ENCODE measurements at regions not wholly inside any gene's neighbourhood (a gene's known extent, or its start where the extent isn't known, plus 50 kb on each side); places are given as distances from the start of the nearest gene placed in this dataset.
"Not testable (repeated sequence)": the region's sequence is repeated elsewhere in the genome, so short reads cannot be mapped to it uniquely, and the experiment has no call there.

GRCh38 chr3:103210583-103210982 lies 775.8 kb downstream of the ZPLD1 start:
- DNase-seq, result no peak

DNA sequence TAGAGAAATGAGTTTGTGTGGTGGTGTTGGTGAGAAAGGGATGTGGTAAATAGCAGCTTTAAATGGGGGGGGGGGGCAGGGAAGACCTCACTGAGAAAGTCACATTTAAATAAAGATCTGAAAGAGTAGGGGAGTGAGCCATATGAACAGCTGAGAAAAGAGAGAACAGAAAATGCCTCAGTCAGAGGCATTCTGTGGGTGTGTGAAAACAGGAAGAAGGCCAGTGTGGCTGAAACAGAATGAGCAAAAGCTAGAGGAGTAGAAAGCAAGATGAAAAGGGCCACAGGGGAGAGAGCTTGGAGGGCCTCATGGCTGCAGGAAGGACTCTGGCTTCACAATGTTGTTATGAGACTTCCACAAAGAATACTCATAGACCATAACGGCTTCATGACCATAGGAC lies 783.3 kb downstream of the ZPLD1 start:
- no peak for DNase-seq

GRCh38 chr3:103218793-103219192 lies 784.0 kb downstream of the ZPLD1 start:
- no peak for DNase-seq

- DNase-seq, result no peak
Observed at GRCh38 chr3:103227651-103228050, 792.8 kb downstream of the ZPLD1 start.

DNA sequence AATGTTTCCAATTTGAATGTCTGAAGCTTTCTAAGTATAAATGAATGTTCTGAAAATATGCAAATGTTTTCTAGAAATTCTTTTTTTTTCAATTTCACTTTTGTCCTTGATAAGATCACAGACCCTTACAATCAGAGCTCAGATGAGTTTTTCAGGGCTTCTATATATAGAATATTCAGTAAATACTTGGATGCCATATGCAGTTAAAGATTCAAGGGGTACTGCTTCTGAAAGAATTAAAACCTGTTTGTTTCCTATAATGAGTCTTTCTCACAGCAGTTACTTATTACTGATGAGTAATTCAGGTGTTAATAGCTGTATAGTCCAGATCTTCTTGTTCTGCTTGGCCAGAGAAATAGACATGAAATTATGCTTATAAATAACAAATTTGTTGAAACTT lies 812.6 kb downstream of the ZPLD1 start:
- DNase-seq, result no peak

DNA sequence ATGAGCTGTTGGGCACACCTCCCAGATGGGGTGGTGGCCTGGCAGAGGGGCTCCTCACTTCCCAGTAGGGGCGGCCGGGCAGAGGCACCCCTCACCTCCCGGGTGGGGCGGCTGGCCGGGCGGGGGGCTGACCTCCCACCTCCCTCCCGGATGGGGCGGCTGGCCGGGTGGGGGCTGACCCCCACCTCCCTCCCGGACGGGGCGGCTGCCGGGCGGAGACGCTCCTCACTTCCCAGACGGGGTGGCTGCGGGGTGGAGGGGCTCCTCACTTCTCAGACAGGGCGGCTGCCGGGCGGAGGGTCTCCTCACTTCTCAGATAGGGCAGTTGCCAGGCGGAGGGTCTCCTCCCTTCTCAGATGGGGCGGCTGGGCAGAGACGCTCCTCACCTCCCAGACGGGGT lies 820.0 kb downstream of the ZPLD1 start:
- not testable (repeated sequence) for DNase-seq

DNA sequence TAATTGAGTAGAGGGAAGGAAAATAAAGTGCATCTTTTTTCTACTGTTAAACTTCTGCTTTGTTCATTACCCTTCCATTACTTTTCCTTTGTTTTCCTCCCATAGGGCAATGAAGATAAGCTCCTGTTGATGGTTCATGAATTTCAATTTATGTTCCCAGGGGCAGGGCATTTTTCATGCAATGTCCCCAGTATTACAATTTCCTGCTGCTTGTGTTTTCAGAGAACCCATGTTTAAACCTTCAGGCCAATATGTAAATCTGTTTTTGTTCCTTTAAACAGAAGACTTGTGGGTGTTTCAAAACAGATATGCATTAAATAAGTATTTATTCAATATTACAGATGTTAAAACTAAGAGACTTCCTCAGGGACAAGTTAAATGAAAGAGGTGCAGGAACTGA lies 834.5 kb downstream of the ZPLD1 start:
- no peak for DNase-seq

DNA sequence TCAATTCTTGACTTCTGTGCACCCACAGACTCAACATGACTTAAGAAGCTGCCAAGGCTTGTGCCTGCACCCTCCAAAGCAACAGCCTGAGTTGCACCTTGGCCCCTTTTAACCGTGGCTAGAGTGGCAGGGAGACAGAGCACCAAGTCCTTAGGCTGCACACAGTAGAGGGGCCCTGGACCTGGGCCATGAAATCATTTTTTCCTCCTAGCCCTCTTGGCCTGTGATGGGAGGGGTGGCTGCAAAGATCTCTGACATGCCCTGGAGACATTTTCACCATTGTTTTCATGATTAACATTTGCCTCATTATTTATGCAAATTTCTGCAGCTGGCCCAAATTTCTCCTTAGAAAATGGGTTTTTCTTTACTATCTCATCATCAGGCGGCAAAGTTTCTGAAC lies 836.8 kb downstream of the ZPLD1 start:
- DNase-seq, result no peak

GRCh38 chr3:103295974-103296570 lies 861.3 kb downstream of the ZPLD1 start:
- no peak for DNase-seq

DNA sequence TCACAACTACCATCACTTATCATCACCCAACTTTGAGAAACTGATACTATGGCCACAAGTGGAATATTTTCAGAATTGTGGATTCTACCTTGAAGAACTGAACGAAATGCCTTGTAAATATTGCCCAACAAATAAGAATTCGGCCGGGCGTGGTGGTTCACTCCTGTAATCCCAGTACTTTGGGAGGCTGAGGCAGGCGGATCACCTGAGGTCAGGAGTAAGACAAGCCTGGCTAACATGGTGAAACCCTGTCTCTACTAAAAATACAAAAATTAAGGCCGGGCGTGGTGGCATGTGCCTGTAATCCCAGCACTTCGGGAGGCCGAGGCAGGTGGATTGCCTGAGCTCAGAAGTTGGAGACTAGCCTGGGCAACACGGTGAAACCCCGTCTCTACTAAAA lies 862.7 kb downstream of the ZPLD1 start:
- not testable (repeated sequence) for DNase-seq

- no peak for DNase-seq
Observed at GRCh38 chr3:103306104-103306503, 871.3 kb downstream of the ZPLD1 start.

DNA sequence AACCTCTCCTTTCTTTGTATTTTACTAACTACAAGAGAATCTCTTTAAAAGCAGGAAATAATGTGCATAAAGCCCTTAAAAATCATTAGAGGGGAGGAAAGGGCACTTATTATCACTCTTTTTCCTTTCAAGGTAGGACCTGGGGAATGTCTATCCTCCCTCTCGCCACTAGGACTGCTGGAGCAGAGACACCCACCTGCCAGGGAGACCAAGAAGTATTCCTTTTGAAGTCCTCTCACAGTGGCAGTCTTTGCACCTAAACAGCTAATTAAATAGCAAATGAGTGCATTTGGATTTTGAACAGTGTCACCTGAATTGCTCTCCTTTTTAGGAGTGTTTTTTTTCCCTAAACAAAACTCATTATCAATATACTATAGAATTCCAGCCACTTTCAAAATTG lies 874.1 kb downstream of the ZPLD1 start:
- DNase-seq, result no peak

DNA sequence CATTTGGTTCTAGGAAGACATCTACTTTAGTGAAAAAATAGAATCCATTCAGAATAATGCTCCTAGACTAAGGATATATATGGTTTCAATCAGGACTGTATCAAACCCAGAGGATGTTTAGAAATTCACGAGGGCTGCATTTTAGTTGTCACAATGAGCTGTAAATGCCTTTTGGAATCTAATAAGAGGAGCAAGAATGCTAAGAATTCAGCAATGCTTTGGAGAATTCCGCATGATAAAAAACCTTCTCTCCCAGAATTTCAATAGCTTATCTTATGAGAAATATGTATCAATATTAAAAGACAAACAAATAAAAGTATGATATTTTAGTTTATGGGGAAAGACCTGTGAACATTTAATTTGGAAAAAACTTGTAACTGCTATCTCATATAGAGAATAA lies 885.1 kb downstream of the ZPLD1 start:
- no peak for DNase-seq

GRCh38 chr3:103337179-103337845 lies 902.5 kb downstream of the ZPLD1 start:
- DNase-seq, result no peak

- DNase-seq, result no peak
Observed at GRCh38 chr3:103341078-103341606, 906.3 kb downstream of the ZPLD1 start.

DNA sequence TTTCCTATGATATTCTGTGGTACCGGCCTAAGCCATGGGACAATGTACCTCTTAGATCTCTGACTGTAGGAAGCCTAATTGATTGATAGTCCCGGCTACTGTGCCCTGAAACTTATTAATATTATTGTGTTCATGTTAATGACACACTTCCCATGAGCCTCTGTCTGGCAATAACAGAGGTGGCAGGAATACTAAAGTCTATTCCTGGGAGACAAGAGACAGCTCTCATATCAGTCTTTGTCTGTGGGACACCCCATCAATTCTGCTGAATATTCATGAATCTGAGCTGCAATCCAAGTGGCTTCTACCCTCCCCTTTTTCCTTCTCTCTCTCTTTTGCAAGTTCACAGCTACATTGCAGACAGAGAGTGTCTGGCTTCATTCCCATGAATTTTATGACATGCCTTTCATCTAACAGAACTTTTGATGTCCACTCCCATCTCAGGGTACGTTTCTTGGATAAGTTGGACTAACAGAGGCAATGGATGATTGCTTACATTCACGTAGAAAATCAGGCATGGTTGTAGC lies 907.5 kb downstream of the ZPLD1 start:
- no peak for DNase-seq

DNA sequence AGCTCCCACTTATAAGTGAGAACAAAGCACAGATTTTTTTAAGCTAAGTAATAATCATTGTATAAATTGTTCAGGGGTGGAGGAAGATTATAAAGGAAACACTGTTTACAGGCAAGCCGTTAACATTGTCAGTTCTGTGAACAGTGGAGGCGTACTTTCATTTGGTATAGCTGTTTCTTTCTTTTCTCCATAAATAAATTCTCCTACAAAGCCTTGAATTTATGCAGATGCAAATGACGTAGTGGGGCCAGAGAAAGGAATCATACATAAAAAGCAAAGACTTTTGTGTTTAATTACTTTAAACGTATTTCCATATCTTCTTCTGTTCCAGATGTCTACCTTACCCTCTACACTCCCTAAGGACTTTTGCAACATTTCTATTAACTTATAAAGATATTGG lies 914.9 kb downstream of the ZPLD1 start:
- DNase-seq, result no peak

DNA sequence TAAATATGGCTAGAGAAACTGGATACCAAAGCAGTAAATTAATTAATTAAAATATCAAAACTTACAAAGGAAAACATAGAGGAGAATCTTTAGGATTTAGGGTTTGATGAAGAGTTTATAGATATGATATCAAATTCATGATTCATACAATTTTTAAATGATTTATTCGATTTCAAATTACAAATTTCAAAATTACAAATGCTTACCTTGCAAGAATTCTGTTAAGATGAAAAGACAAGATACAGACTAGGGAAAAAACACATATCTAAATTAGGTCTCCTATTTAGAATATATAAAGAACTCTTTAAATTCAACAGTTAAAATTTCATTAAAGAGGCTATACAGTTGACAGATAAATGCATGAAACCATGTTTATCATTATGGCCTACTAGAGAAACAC lies 930.7 kb downstream of the ZPLD1 start:
- no peak for DNase-seq

- DNase-seq, result no peak
Observed at GRCh38 chr3:103367481-103367880, 932.7 kb downstream of the ZPLD1 start.

- DNase-seq, result no peak
Observed at GRCh38 chr3:103371411-103371810, 936.6 kb downstream of the ZPLD1 start.

DNA sequence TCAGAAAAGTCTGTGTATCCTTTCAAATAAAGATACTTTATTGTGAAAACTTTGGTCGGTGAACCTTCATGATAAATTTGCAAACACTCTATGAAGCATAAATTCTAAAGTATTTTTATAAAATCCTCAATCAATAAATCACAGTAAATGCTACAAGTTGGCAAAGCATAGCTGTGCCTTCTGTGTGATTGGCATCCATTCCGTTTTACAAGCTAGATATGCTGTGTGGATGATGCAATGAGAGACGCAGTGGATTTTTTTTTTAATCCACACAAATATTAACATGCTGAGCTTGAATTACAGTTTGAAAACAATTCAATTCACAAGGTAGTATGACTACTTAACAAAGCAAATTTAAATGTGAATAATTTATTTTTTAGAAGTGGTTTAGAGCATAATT lies 937.2 kb downstream of the ZPLD1 start:
- DNase-seq, result no peak

DNA sequence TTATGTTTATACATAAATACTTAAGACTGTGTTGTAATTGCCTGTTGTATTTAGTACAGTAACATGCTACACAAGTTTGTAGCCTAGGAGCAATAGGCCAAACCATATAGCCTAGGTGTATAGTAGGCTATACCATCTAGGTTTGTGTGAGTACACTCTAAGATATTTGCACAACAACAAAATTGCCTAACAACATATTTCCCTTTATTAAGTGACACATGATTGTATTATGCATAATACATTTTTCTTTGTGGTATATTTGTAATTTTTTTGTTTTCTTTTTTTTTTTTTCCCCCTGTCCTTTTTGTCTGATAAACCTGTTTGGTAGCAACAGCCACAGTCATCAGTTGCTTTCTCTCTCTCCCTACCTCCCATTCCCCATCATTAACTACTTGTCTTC lies 945.6 kb downstream of the ZPLD1 start:
- DNase-seq, result no peak

- DNase-seq, result no peak
Observed at GRCh38 chr3:103381296-103382079, 946.7 kb downstream of the ZPLD1 start.

Measured in effector CD4-positive, alpha-beta T cell (primary cell).